ENCODE measurements at regions not wholly inside any gene's neighbourhood (a gene's known extent, or its start where the extent isn't known, plus 50 kb on each side); places are given as distances from the start of the nearest gene placed in this dataset.

DNA sequence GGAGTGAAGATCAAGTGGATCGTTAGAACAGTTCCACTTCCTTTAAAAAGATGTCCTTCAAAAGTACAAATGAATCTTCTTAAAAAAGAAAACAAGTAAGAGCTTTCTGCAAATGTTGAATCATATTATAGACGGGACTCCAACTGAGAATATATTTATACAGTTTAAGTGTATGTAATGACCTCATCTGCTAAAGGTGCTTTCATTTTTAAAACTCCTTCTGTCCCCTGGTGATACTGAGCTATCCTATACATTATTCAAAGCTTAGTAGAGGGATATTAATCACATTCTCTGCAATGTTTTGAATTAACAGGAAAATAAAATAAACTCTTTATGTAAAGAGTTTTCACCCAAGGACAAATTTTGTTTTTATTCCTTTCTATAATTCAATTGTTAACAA lies 420.7 kb upstream of the SLC8A1 start:
- TF ChIP-seq, protein P1, sequence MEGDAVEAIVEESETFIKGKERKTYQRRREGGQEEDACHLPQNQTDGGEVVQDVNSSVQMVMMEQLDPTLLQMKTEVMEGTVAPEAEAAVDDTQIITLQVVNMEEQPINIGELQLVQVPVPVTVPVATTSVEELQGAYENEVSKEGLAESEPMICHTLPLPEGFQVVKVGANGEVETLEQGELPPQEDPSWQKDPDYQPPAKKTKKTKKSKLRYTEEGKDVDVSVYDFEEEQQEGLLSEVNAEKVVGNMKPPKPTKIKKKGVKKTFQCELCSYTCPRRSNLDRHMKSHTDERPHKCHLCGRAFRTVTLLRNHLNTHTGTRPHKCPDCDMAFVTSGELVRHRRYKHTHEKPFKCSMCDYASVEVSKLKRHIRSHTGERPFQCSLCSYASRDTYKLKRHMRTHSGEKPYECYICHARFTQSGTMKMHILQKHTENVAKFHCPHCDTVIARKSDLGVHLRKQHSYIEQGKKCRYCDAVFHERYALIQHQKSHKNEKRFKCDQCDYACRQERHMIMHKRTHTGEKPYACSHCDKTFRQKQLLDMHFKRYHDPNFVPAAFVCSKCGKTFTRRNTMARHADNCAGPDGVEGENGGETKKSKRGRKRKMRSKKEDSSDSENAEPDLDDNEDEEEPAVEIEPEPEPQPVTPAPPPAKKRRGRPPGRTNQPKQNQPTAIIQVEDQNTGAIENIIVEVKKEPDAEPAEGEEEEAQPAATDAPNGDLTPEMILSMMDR (conservative IDR thresholded peaks at IDR 0.05; ENCODE audit: low read length) = no peak
- no peak for TF ChIP-seq EZH2phosphoT487 (IDR thresholded peaks at IDR 0.05; ENCODE audit: borderline replicate concordance, low read depth, low read length)
